Kidney glomerular epithelial cell (primary cell): ENCODE measurements at regions not wholly inside any gene's neighbourhood (a gene's known extent, or its start where the extent isn't known, plus 50 kb on each side); places are given as distances from the start of the nearest gene placed in this dataset.
A peak's percentile ranks its signal among the peaks of the same experiment; 100 is the strongest.
"Not testable (repeated sequence)": the region's sequence is repeated elsewhere in the genome, so short reads cannot be mapped to it uniquely, and the experiment has no call there.

ENCODE experiments used
- DNase-seq: peaks from one replicate; lab custom pipeline; 2025; lab: John Stamatoyannopoulos, UW

DNA sequence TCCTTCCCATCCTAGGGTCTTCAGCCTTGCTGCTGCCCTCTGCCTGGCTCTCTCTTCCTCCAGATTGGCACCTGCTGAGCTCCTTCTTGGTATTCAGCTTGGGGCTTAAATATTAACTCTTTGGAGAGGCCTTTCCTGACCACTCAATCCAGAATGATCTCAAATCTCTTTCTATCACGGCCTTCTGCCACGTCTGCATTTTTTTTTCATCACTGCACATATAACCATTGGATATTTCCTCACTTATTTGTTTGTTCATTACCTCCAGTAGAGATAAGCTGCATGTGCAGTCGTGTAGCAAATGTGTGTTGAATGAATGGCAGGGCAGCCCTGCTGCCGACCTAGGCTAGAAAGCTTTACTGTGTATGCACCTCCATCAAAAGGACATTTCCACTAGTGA lies 51.6 kb upstream of the MPP7 start:
- DNase-seq, result no peak

- no peak for DNase-seq
Measured at GRCh38 chr10:28355376-28355775, 52.5 kb upstream of the MPP7 start.

- no peak for DNase-seq
Measured at GRCh38 chr10:28359334-28359733, 56.5 kb upstream of the MPP7 start.

GRCh38 chr10:28360175-28360574 lies 57.3 kb upstream of the MPP7 start:
- no peak for DNase-seq

DNA sequence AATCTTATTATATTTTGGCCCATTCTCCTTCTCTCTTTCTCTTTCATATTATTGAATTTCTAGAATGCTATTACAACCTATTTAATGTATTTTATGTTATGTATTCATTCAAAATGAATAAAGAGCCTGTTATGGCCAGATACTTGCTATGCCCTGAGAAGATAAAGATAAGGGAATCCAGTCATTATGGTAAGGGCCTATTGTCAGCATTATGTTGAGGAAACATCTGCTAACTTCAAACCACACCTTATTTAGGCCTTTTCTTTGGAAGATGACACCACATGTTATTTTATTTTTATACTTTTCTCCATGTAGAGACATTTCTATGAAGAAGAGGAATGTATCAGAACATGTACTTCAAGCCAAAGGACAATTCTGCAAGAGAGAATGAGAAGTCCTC lies 60.5 kb upstream of the MPP7 start:
- no peak for DNase-seq

DNA sequence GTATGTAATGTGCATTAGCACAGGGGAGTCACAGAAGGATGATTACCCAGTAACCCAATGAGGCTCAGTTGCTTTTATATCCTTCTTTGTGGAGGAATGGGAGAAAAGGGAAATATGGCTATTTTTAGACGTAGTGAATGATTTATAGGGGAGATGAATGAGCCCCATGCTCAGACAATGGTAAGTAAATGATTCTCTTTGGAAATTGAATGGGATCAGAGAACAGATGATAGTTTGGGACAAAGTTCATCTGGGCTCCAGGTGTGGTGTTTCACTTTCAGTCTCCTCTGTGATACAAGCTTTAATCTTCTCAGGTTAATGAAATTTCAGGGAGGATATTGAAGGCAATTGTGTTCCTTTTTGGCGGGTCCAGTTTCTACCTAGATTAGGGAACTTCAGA lies 63.0 kb upstream of the MPP7 start:
- no peak for DNase-seq

- DNase-seq, result no peak
Measured at GRCh38 chr10:28366994-28367393, 64.1 kb upstream of the MPP7 start.

DNA sequence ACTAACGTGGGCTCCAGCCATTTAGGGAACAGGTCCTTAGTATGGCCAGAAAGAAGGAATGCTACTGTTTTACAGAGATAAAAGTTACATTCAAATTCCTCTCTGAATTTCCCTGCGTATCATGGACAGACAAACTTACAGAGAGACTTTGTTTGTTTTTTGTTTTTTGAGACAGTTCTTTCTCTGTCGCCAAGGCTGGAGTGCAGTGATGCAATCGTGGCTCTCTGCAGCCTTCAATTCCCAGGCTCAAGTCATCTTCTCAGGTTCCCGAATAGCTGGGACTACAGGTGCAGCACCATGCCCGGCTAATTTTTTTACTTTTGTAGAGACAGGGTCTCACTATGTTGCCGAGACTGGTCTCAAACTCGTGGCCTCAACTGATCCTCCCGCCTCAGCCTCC lies 64.5 kb upstream of the MPP7 start:
- no peak for DNase-seq

DNA sequence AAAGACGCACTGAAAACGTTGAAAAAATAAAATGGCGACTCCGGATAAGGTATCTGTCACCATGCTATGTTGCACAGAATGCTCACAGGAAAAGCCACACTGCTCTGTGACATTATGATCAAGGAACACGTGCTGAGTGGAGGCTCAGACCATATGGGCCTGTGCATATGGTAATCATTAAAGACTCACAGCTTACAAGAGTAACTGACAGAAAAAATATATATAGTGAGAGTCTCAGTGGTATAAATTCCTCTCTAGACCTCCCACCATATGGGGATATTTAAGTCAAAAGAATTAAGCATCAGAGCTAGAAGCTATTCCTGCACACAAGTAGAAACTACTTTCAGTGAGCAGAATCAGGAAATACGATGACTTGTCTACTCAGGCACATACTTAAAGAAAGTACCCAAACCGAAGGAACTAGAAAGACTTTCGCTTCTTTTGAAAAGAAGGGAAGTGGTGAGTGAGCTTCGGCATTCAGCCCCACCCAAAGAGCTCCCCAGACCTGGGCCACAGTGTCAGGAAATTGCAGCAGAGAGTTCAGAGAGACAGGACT lies 65.1 kb upstream of the MPP7 start:
- DNase-seq, result no peak

DNA sequence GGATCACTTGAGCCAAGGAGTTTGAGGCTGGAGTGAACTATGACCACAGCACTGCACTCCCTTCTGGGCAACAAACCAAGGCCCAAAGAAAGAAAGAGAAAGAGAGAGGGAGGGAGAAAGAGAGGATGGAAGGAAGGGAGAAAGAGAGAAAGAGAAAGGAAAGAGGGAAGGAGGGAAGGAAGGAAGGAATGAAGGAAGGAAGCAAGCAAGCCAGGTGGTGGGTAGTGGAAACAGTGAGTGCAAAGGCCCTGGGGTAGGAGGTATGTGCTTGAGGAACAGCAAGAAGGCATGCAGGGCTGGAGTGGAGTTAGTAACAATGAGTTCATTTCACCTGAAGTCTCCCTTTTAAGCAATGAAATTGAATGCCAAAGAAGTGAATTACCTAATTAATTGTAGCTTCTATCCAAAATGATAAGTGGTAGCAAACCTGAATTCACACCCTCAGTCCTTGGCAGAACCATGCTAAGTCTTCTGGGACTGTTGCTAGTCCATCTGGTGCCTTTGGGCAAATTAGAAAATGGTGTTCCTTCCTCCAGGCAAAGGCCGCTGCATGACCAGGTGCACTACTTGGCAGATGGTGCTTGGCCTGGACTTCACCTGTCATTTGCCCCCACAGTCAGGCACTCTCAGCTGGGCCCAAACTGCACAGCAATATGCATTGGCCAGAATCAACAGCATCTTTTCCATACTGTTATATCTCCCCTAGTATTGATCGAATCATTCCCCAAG lies 67.4 kb upstream of the MPP7 start:
- no peak for DNase-seq

GRCh38 chr10:28371638-28372037 lies 68.8 kb upstream of the MPP7 start:
- not testable (repeated sequence) for DNase-seq

GRCh38 chr10:28374036-28374435 lies 71.2 kb upstream of the MPP7 start:
- DNase-seq, result no peak

DNA sequence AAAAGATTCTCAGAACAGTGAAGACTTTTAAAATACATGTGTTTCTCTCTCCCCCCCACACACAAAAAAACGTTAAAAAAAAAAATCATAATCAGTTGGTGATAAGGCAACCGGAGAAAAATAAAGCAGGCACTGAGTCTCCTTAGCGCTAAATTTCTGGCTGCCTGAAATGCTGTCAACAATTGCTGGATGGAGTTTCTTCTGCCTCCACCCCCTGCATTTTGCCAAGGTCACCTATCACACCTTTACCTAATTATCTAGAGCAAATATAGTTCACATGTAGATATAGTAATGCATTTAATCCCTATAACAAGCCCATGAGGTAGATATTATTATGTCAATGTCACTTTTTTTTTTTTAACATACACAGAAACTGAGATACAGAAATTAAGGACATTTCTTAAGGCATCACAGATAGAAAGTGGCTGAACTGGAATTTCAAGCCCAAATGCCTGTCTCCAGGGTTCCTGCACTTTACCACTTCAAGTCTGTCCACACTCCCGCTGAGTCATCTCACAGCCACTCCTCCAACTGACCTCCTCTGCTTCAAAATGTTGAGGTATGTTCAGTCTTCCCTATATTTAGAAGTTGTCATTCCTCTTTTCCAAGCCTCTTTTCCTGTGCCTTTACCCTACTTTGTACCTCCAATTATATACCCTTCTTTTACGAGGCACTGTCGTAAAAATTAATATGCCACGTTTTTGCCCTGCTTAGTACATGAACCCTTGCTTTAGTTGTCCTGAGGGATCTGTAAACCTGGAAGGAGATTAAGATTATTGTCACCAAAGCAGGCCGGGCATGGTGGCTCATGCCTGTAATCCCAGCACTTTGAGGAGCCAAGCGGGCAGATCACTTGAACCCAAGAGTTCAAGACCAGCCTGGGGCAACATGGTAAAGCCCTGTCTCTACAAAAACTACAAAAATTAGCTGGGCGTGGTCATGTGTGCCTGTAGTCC lies 72.8 kb upstream of the MPP7 start:
- DNase-seq, result no peak

GRCh38 chr10:28378986-28379585 lies 76.2 kb upstream of the MPP7 start:
- DNase-seq, result no peak

DNA sequence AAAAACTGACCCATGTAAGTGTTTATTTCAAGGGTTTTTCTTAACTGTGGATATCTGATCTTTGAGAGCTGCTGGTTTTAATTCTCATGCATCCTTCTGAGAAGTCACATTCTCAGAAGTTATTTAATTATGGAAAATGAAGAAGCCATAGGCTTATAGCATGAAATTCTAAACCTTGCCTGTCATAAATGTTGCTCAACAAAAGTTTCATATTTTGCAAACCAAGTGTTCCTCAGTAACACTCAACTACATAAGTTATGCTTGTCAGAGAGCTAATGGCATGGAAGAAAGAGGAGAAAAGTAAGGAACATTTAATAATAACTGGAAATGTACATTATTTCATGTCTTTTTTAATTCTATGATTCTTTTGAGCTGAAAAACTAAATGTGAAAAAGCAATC lies 78.6 kb upstream of the MPP7 start:
- DNase-seq, result no peak

- peak; percentile 83 for DNase-seq
Measured at GRCh38 chr10:28381903-28382347, 79.1 kb upstream of the MPP7 start.

- no peak for DNase-seq
Measured at GRCh38 chr10:28382525-28383269, 79.8 kb upstream of the MPP7 start.

- no peak for DNase-seq
Measured at GRCh38 chr10:28384557-28384956, 81.7 kb upstream of the MPP7 start.

DNA sequence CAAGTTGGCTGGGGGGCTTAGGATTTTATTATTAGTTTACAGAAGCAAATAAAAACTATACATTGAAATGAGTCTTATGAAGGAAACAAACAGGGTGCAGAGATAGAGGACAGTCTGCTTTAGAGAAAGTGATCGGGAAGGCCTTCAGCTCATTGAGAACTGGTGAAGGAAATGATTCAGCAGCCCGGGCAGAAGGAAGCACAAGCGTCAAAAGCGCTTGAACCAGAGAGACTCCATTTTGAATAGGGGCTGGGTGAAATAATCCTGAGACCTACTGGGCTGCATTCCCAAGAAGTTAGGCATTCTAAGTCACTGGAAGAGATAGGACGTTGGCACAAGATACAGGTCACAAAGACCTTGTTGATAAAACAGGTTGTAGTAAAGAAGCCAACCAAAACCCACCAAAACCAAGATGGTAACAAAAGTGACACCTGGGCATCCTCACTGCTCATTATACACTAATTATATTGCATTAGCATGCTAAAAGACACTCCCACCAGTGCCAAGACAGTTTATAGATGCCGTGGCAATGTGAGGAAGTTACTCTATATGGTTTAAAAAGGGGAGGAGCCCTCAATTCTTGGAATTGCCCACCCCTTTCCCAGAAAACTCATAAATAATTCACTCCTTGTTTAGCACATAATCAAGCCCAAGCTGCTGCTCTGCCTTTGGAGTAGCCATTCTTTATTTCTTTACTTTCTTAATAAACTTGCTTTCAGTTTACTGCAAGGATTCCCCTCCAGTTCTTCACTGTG lies 83.1 kb upstream of the MPP7 start:
- DNase-seq, result no peak

DNA sequence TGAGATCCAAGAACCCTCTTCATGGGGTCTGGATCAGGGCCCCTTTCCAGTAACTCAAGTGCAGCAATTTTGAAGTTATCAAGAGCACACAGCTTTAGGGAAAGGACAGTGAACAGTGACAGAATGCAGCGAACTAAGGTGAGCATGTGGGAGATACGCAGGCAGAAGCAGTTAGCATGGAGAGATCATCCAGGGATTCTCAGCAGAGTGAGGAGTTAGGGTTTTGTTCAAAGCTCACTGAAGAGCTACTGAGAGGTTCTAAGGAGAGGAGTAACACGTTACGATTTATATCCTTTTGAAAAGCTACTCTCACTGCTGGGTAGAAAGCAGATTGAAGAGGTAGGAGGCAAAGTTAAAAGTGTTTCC lies 83.6 kb upstream of the MPP7 start:
- DNase-seq, result no peak

GRCh38 chr10:28387140-28387539 lies 84.3 kb upstream of the MPP7 start:
- DNase-seq, result no peak
